ENCODE measurements at regions not wholly inside any gene's neighbourhood (a gene's known extent, or its start where the extent isn't known, plus 50 kb on each side); places are given as distances from the start of the nearest gene placed in this dataset.

DNA sequence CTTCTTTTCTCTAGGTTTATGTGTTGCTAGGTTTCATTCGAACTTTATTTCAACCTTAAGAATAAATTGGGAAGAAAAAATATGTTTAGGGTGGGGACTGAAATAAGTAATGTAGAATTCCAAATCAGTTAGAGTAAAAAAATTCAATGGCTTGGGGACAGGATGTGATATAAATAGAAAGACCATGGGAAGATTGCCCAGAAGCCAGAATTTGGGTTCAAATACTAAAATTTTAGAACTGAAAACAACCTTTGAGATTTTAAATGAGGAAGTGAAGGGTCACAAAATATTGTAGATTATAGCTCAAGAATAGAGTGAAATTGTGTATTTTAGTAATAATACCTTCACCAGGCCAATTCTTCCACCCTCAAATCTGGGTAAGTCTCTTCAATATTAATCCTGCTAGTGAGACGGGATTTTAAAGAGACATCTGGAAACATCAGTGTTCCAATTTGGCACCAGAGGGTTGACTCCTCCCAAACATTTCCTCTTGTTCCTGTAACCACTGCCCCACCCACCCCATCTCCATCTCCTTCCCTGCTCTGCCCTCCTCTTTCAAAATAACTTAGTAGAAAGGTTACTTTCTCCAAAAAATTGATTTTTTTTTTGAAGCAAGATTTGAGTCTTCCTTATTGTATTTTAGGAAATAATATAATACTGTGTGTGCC lies 51.3 kb upstream of the FAM3C start:
- no peak for DNase-seq

DNA sequence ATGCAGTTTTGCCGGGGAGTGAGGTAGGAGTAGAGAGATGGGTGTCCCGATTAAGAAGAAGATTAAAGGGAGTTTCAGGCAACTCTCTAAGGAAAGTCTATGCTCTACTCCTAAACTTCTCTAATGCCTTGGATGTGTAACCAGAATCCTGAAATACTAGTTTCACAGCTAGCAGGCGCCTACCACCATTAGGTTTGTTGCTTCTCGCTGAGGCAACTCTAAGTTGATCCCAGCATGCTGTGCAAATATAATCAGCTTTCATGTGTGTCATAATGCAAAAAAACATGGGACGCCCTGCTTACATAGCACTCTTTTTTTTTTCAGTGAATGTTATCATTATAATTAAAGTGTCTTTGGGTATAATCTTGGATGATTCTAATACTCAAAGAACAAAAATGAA lies 50.4 kb upstream of the FAM3C start:
- no peak for DNase-seq

All from NCI-H1930 (cell line).